ENCODE measurements at regions not wholly inside any gene's neighbourhood (a gene's known extent, or its start where the extent isn't known, plus 50 kb on each side); places are given as distances from the start of the nearest gene placed in this dataset.

DNA sequence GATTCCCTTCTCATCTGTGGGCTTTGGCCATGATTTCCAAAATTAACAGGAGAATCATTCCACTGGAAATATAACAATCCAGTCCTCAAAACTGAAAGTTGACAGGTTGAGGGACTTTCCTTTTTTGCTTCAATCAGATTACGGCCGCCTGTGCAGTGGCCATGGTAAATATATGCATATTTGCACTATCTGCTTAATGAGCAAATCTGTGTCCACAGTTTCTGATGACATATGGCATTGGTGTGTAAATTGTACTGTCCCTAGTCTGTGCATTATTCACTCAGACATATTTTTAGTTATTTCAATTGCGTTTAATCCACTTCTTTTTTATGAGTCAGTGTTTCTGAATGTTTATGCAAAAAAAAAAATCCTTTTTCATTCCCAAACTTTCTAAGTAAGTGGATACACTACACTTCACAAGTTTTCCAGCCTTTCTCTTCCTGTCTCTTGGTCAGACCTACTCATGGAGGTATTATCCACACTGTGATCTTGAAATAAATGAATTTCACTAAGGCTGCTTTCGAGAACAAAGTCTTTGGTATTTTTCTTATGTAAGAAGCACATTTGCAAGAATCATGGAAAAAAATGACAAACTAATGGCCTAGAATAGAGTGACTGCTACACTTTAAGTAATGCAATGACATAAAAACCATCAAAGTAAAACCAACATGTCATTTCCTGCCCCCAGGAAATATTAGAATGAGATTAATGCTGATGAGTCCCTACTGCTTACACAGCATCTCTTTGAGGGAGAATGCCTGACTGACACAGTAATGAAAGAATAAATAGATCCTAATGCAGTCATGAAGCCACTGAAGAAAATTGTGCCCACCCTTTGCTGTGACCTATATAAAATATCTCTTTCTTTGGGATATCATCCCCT, 76.4 kb upstream of the MTNR1B start (continued):
- TF ChIP-seq HMGXB4 (CRISPR knock-in tag; IDR thresholded peaks at IDR 0.05; ENCODE audit: borderline replicate concordance) (no peak), FOSB (CRISPR knock-in tag; IDR thresholded peaks at IDR 0.05) (no peak), JUNB (IDR thresholded peaks at IDR 0.05) (no peak), BHLHE40 (IDR thresholded peaks at IDR 0.05; ENCODE audit: low read depth, low read length) (no peak), ATOH8 (CRISPR knock-in tag; IDR thresholded peaks at IDR 0.05; ENCODE audit: low read depth) (no peak)
- TF ChIP-seq, protein P1, sequence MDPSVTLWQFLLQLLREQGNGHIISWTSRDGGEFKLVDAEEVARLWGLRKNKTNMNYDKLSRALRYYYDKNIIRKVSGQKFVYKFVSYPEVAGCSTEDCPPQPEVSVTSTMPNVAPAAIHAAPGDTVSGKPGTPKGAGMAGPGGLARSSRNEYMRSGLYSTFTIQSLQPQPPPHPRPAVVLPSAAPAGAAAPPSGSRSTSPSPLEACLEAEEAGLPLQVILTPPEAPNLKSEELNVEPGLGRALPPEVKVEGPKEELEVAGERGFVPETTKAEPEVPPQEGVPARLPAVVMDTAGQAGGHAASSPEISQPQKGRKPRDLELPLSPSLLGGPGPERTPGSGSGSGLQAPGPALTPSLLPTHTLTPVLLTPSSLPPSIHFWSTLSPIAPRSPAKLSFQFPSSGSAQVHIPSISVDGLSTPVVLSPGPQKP (IDR thresholded peaks at IDR 0.05; ENCODE audit: low read depth, low read length), result no peak

DNA sequence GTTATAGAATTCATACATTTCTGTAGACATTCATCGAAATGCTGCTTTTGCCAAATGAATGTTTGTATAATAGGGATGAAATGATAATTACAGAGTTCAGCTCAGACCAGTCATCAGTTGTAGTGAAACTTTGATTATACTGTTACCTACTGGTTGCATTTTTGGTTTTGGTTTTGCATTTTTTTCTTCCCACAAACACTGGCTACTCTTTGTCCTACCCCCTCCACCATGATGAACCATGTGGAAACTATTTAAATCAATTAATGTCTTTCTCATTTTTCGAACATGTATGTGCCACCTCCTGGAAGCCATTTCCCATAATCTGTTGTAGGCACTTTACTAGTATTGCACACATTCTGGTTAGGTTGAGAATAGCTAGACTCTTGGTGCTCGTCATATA, 75.3 kb upstream of the MTNR1B start:
- H3K4me1 ChIP-seq, result no peaks in the 10 kb centered on the region
- DNase-seq (ENCODE audit: low read depth in 1 of 2, low spot score in 1 of 2), result no peak
- H3K4me3 ChIP-seq, result no peak overlapping the region
- ATAC-seq, result no peak
- CTCF ChIA-PET, result no interaction called here
- TF ChIP-seq CBX8 (IDR thresholded peaks at IDR 0.05), result no peak
- TF ChIP-seq EHF (CRISPR knock-in tag; IDR thresholded peaks at IDR 0.05), result no peak
- no peak overlapping the region for H3K27ac ChIP-seq
- H3K9me3 ChIP-seq, result no peaks in the 10 kb centered on the region
- no peak overlapping the region for H3K4me2 ChIP-seq
- 56% methylated on average over 3 of the region's 3 CpGs for WGBS (ENCODE audit: missing lambda C conversion rate)
- FAIRE-seq, result no peak
- POLR2A ChIA-PET, result no interaction called here

DNA sequence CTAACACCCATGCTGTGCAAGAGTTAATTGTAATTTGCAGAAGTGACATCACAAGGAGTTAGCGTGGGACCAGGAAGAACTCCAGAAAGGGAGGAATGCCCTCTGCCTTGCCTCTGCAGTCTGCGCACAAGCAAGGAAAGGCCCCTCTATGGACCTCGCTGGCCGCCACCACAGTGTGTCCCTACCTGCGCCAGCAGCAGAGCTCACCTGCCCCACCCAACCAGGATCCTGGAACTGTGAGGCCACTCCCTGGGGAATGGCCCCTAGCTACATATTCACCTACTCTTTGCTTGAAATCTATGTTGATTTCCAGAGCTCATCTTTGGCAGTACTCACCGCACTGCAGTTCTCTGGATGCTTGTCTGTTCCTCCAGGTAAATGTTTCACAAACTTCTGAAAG, 72.0 kb upstream of the MTNR1B start:
- H3K4me1 ChIP-seq, result no peaks in the 10 kb centered on the region
- no peak for ATAC-seq
- H3K9me3 ChIP-seq, result no peaks in the 10 kb centered on the region
- no peak overlapping the region for H3K27ac ChIP-seq
- ChIA-PET POLR2A (no interaction called here), CTCF (no interaction called here)
- TF ChIP-seq E2F6 (IDR thresholded peaks at IDR 0.05; ENCODE audit: borderline replicate concordance, low read depth), result no peak
- TF ChIP-seq SREBF2 (IDR thresholded peaks at IDR 0.05), result no peak
- TF ChIP-seq HMGXB4 (CRISPR knock-in tag; IDR thresholded peaks at IDR 0.05; ENCODE audit: borderline replicate concordance), result no peak
- no peak for TF ChIP-seq ESRRA (IDR thresholded peaks at IDR 0.05; ENCODE audit: borderline replicate concordance, low read length)
- no peak overlapping the region for H3K4me2 ChIP-seq
- 81% methylated on average over 5 of the region's 6 CpGs for WGBS (ENCODE audit: missing lambda C conversion rate)
- no peak overlapping the region for H3K4me3 ChIP-seq
- no peak for DNase-seq (ENCODE audit: low read depth in 1 of 2, low spot score in 1 of 2)
- no peak for FAIRE-seq

- ChIA-PET POLR2A (no interaction called here), CTCF (no interaction called here)
- Histone ChIP-seq H3K4me1 (no peaks in the 10 kb centered on the region), H3K9me3 (no peaks in the 10 kb centered on the region), H3K27ac (no peak overlapping the region), H3K4me2 (no peak overlapping the region), H3K4me3 (no peak overlapping the region)
- 90% methylated on average over 1 of the region's 1 CpG for WGBS (ENCODE audit: missing lambda C conversion rate)
- FAIRE-seq, result no peak
- DNase-seq (ENCODE audit: low read depth in 1 of 2, low spot score in 1 of 2), result no peak
- no peak for ATAC-seq
- TF ChIP-seq ZSCAN20 (CRISPR knock-in tag; IDR thresholded peaks at IDR 0.05), result no peak
- TF ChIP-seq, protein P2, sequence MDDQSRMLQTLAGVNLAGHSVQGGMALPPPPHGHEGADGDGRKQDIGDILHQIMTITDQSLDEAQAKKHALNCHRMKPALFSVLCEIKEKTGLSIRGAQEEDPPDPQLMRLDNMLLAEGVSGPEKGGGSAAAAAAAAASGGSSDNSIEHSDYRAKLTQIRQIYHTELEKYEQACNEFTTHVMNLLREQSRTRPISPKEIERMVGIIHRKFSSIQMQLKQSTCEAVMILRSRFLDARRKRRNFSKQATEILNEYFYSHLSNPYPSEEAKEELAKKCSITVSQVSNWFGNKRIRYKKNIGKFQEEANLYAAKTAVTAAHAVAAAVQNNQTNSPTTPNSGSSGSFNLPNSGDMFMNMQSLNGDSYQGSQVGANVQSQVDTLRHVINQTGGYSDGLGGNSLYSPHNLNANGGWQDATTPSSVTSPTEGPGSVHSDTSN (IDR thresholded peaks at IDR 0.05), result no peak
- TF ChIP-seq CHD2 (IDR thresholded peaks at IDR 0.05; ENCODE audit: low read length, partially characterized antibody), result no peak
- TF ChIP-seq FOSL2 (IDR thresholded peaks at IDR 0.05), result no peak
- no peak for TF ChIP-seq FOSL2 (CRISPR knock-in tag; IDR thresholded peaks at IDR 0.05)
- TF ChIP-seq, protein P1 (IDR thresholded peaks at IDR 0.05; ENCODE audit: low read depth, low read length), result no peak
- no peak for TF ChIP-seq E2F6 (IDR thresholded peaks at IDR 0.05; ENCODE audit: borderline replicate concordance, low read depth)
- no peak for TF ChIP-seq RAD21 (conservative IDR thresholded peaks at IDR 0.05 in 1 of 2, IDR thresholded peaks at IDR 0.05 in 1 of 2)
- no peak for TF ChIP-seq KDM5A (IDR thresholded peaks at IDR 0.05)
- TF ChIP-seq POLR2AphosphoS2 (conservative IDR thresholded peaks at IDR 0.05; ENCODE audit: low read length), result no peak
- TF ChIP-seq MAZ (IDR thresholded peaks at IDR 0.05; ENCODE audit: borderline replicate concordance, low read depth, low read length), result no peak
These were observed 67.0 kb upstream of the MTNR1B start for GRCh38 chr11:92902417-92902816.
